ENCODE measurements at regions not wholly inside any gene's neighbourhood (a gene's known extent, or its start where the extent isn't known, plus 50 kb on each side); places are given as distances from the start of the nearest gene placed in this dataset.

DNA sequence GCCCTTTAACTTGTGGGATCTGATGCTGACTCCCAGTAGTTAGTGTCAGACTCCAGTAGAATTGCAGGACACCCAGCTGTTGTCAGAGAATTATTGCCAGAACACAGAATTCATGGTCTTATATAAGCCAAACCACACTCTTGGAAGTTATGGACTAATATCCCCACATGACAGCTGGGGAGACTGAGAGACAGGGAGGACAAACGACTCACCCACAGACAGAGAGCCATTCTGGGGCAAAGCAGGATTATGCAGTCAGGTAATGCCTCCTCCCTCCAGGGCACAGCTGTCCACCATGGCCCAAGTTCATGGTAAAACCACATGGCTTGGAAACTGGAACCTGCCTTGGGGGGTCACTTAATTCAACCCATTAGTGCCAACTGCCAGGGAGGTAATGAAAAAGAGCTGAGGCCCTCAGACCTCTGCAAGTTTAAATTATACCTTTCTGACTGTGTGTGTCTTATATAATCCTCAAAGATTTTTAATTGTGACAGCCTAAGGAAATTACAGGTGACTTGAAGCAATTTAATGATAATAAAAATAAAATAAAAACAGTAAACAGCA lies 299.5 kb downstream of the BUD13 start:
- DNase-seq (ENCODE audit: low spot score) = no peak

DNA sequence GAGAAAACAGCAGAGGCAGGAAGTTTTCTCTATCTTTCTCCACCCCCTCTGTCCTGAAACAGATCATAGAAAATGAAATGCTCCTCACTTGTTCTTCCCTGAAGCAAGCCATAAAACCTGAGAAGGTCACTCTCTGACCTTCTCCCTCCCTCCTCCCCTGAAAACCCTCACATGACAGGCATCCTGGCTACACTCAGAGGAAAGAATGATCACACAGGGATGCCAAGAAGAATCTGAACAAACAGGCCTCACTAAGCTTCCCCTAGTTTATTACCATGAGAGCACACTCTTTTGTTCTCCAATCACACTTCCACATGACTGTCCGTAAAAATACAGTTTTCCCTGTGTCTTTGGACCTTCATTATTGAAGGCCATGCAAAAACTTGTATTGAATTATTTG lies 300.1 kb downstream of the BUD13 start:
- DNase-seq (ENCODE audit: low spot score) = no peak

DNA sequence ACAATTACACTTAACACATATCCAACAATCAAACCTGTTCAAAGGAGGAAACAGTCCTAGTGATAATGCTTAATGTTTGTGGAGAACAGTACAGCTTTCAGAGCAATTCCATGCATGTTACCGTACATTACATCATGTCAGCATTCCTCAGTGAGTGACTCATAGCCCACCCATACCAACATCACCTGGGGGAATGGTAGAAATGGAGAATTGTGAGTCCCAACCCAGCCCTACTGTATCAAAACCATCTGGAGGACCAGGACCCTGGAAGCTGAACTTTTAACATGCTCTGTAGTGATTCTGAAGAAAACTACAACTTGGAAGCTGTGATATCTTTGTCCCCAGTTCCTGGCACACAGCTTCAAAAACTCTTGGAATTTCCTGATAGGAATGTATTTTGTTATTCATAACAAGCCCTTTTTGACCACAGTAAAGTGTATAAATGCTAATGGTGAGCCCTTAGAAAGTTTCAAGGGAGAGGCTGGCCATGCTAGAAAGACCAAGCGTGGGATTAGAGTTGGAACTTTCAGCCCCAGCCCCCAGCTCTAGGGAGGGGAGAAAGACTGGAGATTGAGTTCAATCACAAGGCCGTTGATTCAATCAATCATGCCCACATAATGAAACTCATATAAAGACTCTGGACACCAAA lies 301.1 kb downstream of the BUD13 start:
- no peak for DNase-seq (ENCODE audit: low spot score)

DNA sequence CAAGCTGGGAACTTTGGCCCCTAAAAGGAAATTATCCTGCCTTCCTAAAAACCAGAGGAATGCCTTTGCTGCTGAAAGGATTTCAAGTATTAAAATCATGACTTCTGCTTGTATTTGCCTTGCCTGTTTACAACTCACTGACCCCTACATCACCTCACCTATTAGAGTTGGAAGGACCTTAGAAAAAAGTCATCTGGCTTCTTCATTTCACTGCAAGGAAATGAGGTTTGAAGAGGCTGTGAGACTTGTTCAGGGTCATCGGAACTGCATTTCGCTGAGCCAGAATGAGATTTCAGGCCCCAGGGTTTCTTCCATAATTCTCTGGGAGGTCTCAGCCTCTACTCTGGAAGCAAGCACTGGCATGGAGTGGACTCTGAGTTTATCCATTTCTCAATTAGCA lies 304.1 kb downstream of the BUD13 start:
- no peak for DNase-seq (ENCODE audit: low spot score)

DNA sequence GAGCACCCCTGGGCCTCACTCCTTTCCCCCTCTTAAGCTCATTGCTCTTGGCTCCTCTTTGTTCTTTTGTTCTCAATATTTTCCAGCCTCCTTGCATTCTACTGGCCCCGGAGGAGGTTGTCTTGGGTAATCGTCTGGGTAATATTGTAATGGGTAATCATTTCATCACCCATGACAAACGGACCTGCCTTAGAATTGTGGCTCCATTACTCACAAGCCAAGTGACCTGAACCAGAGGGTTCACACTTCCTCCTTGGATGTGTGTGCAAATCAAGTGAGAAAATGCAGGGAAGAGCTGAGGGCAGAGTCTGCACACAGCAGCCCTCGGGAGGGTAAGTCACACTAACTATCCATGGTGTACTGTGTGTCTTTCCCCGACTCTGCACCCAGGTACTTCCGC lies 305.0 kb downstream of the BUD13 start:
- no peak for DNase-seq (ENCODE audit: low spot score)

DNA sequence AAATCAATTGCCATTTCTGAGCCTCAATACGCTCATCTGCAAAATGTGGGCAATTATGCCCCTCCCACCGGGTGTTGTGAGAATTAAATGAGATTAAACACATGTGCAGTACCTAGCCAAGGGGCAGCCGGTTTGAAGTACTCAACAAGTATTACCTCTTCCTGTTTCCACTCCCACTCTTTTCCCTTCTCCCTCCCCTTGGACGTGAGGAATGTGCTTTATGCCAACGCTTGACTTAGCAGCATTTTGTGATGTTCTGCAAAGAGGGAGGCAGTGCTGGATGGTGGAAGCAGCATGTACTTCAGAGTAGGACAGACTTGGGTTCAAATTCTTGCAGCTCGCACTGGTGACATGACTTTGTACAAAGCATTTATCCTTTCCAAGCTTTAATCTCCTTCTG lies 306.0 kb downstream of the BUD13 start:
- no peak for DNase-seq (ENCODE audit: low spot score)

DNA sequence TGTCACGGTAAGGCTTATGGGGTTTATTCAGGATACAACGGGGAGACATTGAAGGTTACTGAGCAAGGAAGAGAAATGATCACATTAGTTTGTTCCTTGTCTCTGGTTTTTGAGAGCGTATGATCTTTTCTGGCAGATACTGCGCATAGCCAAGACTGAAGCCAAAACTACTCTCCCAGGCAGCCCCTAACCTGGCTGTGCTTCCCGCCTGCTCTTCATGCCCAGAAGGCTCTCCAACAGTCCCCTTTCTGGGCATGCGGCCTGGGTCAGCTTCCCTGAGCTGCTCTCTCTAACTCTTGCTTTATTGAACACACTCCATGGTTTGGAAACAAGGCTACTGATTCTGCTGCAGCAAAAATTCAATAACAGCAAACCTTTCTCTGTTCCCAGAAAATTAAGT lies 306.6 kb downstream of the BUD13 start:
- DNase-seq (ENCODE audit: low spot score) = no peak

DNA sequence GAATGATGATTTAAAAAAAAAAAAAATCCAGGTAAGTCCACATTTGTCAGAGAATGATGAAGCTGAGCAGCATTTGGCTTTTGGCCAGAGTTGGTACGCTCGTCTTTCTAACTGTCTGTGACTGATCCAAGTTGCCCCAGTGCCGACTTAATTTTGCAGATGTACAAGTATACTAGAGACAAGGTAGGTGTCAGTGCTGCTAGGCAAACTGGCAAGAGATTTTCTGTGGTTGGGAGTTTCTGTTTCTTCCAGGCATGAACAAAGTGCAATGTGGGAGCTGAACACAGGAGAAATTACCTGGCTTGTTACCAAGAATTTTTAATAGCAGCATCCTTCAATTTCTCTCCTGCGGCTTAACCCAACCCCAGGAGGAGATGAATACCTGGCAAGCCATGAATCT lies 307.7 kb downstream of the BUD13 start:
- no peak for DNase-seq (ENCODE audit: low spot score)

DNA sequence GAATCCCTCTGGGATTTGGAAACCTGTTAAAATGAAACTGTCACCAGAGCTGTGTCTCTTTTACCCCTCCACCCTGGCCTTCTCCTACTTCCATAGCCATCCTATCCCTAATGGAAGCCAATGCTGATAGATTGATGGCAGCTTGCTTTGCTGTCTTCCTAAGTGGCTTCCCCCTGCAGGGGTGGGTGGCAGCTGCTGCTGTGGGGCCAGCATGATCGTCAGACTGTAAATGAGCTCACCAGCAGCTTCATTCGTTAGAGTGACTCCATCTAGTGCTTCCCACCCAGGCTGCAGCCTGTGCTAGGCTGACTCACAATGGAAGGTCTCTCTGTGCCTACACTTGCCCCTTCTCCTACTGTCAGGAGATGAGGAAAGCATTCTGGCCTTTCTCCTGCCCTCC lies 311.0 kb downstream of the BUD13 start:
- no peak for DNase-seq (ENCODE audit: low spot score)

DNA sequence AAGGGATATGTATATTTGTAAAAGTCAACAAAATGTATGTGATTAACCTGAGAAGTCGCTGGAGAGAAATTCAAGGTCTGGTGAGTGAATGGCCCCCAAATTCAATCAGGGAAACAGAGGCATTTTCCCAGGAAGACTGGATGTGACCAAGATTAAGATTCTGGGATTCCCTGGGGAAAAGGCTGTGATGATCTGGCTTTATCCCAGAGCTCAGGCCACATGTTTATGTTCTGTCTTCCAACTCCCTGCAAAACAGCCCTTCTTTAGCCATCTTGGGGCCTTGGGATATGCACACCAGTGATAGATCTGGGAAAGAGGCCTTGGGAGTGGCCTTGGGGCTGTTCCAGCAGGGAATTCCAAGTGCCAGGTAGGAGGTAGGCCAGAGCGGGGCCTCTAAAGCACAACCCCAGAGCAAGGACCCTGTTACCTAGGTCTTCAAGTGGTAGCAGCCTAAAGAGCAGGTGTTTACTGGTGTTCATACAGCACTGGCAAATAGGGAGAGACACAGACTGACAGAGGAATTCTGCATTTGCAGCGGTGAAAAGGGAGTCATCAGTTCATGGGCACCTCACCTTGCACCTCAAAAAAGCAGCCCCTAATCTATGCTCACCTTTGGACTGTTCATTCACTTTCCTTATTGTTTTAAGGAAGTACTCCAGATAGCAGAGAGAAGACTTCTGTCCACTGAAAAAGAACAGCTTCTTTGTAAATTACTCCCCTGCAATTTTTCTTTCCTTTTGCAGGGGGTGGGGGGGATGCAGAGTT lies 312.4 kb downstream of the BUD13 start:
- DNase-seq (ENCODE audit: low spot score) = no peak

DNA sequence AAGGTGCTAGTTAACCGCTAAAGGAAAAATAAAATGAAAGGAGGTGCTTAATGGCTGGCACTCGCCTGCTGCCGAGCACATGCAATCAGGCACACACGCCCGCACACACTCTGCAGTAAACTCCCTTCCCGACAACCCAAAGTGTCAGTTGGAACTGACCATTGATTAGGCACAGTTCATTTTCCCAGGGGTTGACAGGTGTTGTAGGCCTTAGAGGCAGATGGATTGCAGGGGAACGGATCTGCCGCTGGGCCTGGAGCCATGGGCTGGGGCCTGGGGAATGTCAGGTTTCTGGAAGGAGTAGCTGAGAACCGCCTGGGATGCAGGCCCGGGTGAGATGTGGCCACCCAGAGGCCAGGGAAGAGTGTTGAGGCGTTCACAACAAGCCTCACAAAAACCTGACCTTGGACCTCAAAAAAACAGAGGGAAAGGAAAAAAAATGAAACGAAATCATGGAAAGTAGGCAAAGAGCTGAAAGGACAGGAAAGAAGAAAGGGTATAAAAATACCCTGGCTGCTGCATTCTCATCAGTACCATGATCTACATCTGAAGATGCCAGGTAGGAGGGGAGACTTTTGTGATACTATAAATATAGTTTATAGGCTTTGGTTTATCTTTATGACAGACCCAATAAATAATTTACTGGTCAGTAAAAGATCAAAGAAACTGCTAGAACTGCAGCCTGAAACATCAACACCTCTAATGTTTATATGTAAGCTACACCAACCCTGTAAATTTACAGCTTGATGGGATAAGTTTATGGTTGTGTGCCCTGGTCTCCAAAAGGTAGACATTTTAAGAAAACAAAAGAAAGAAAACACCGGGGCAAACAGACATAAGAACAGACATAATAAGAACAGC lies 313.4 kb downstream of the BUD13 start:
- DNase-seq (ENCODE audit: low spot score) = no peak

DNA sequence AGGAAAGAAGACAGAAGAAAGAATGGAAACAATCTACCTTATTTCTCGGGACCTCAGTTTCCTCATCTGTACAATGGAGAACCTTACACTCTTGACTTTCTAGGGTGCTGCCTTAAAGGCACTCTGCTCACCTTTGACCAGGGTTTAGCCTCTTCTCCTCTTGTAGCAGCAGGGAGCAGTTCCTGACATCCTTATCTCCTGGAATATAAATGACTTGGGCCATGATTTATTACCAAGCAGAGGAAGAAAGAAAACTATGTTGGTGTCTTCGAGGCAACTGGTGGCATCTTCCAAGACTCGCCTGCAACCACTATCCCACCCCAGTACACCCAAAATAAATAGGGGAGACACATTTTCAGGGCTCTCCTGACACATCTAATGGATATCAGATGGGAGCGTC lies 314.2 kb downstream of the BUD13 start:
- DNase-seq (ENCODE audit: low spot score) = no peak

DNA sequence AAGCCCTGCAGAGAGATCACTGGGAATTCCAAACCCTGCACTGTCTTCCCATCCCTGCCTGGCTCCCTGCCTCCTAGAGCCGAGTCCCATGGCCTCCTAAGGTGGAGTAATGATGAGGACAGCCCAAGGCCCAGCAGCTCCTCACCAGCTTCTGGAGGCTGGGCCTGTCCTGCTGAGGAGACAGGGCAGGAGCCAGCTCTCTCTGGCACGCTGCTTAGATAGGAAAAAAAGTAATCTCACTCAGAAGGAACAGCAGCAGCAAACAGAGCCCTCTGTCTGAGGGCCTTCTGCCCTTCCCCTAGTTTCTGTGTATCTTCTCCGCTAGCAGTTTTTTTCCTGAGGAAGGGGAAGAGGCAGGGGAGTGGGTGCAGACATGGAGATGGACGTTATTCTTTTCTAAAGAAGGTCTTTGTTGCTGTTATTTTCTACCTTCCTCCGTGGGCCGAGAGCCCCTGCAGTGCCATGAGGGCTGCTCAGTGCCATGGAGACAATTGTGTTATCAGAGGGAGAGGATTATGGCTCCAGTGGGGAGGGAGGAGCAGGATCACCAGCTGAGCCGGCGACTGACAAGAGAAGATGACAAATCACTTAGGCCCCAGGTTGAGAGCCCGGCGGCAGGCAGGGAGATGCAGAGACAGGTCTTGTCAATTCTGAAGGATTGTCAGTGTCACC lies 315.3 kb downstream of the BUD13 start:
- DNase-seq (ENCODE audit: low spot score) = no peak

DNA sequence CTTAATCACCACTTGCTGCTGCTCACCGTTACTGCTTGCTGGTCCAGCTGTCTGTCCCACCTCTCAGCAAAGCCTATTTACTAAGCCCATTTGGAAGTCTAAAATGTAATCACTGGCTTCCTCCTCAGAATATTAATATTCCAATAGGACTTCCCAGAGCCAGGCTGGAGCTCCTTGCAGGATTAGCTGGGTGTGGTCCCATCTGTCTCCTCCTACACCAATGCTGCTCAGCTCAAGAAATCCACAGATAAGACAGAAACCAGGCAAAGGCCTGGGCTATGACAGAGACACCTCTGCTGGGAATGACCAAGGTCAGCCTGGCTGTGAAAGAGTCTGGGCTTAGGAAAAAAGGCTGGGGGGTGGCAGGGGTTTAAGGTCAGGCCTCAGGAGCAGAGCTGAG lies 317.8 kb downstream of the BUD13 start:
- no peak for DNase-seq (ENCODE audit: low spot score)

DNA sequence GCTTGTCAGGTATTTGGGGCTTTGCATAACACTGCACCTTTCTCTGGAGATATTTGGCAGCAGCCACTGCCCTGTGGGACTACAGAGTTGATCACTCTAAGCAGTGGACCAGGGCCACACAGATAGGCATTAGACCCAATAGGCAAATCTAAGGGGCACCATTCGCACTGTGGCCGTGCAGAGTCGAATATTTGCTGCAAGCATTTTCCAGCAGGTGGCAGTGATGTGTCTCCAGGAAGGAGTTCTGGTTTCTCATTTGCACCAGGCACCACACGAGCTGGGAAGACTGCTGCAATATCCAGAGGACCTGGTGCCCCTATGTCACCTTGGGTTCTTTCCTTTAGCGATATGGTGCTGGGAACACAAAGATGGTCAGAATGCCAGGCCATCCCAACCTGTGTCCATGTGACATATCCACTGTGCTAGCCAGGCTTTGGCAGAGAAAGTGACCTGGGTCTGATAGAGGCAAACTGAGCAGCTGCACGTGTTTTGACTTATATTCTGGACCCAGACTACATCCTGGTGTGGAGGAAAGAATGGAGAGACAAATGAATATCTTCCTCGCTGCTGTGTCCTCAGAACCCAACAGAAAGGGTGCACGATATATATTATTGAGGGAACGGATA lies 318.7 kb downstream of the BUD13 start:
- DNase-seq (ENCODE audit: low spot score) = peak; percentile 19

DNA sequence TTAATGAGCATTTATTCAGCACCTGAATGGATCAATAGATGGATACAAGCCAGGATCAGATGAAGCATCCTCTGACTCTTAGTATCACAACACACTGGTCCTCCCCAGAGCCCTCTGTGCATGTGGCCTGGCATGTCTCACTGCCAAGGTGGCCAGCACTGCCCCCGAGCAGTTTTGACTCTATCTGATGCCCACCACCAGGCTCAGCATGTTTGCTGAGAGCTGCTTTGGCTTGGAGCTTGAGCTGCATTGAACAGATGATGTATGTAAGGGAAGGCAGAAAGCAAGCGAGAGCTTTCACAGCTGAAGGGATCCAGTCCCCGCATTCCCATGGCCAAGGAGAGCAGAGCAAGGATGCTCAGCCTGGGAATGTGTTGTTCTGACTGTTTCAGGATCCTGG lies 320.3 kb downstream of the BUD13 start:
- DNase-seq (ENCODE audit: low spot score) = no peak

DNA sequence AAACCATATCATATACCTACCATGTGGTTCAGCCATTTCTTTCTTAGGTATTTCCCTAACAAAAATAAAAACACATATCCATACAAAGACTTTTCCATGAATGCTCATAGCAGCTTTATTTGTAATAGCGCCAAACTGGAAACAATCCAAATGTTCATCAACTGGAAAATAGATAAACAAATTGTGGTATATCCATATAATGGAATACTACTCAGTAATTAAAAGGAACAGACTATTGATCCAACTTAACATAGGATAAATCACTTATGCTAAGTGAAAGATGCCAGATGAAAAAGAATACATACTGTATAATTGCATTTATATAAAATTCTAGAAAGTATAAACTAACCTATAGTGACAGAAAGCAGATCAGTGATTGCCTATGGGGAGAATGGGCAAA lies 323.3 kb downstream of the BUD13 start:
- DNase-seq (ENCODE audit: low spot score) = no peak

DNA sequence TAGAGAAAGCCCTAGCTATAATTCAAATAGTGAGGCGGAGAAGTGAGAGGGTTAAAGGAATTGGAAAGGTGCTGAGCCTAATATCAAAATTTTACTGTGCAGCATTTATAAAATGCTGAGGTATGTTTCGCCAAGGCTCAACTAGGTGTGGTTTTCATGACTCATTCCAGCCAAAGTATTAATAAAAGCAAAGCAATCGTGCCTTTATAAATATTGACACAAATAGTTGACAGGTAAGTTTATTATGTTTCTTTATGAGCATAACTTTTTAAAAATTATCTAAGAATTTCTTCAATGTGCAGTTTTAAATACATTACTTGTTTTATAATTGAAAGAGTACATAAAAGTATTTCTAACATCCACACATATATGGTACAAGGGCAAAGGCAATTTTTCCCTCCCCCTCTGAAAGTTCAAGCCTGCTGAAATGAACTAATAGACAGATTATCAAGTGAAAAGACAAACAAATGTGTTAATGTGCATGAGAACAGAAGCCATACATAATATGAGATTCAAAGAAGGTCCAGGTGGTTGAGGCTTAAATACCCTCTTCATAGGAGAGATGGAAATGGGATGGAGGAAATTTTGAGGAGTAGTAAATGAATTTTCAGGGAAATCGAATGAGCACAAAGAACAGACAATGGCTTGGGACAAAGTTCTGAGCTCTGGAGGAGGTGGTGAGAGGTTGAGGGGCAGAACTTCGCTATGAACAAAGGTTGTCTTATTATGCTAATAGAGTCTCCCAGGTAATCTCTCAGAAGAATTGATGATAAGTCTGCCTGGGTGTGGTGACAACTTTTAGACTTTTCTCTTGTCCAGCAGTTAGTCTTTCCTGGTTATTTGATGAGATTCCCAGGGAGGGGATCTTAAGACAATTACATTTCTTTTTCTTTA lies 326.5 kb downstream of the BUD13 start:
- no peak for DNase-seq (ENCODE audit: low spot score)

DNA sequence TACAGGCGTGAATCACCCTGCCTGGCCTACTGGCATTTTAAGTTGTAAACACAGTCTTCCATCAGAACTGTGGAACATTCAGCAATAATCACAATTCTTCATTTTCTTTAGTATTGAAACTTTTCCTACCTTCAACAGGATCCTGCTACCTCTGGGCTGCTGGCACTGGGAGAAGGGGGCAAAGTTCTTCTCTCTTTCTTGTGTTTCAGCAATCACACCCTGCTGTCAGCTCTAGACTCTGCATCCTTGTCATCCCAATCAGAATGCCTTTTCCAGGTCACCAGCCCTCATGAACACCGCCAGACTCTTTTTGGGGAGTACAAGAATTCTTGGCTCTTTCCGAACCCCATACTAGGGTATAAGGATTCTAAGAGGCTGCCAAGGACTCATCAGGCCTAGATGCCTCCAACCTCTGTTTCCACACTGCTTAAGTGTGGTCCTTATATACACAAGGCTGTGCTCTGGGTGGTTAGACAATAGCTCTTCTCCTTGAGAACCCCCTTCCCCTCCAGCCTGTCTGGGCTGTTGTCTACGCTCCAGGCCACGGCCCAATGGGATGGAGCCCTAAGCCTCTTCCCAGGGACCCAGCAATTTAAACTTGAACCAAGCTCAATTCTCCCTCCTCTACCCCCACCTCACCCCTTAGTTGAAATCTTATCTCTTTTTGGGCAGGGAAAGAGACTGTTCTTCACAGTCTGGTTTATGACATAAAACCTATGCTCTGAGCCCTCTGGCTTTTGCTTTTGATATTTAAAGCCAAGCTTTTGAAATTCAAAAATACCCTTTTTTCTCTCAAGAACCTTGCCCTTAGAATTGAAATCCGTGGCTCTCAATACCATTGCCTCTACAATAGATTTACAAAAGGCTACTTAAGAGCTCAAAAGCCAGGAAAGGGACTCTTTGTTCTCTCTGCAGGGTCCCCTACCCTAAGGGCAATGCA lies 327.4 kb downstream of the BUD13 start:
- no peak for DNase-seq (ENCODE audit: low spot score)
